ENCODE measurements at regions not wholly inside any gene's neighbourhood (a gene's known extent, or its start where the extent isn't known, plus 50 kb on each side); places are given as distances from the start of the nearest gene placed in this dataset.

- TF ChIP-seq, protein P1, sequence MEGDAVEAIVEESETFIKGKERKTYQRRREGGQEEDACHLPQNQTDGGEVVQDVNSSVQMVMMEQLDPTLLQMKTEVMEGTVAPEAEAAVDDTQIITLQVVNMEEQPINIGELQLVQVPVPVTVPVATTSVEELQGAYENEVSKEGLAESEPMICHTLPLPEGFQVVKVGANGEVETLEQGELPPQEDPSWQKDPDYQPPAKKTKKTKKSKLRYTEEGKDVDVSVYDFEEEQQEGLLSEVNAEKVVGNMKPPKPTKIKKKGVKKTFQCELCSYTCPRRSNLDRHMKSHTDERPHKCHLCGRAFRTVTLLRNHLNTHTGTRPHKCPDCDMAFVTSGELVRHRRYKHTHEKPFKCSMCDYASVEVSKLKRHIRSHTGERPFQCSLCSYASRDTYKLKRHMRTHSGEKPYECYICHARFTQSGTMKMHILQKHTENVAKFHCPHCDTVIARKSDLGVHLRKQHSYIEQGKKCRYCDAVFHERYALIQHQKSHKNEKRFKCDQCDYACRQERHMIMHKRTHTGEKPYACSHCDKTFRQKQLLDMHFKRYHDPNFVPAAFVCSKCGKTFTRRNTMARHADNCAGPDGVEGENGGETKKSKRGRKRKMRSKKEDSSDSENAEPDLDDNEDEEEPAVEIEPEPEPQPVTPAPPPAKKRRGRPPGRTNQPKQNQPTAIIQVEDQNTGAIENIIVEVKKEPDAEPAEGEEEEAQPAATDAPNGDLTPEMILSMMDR (conservative IDR thresholded peaks at IDR 0.05; ENCODE audit: low read depth in 2 of 2), result no peak
- TF ChIP-seq EZH2 (IDR thresholded peaks at IDR 0.05; ENCODE audit: low read depth, unreplicated experiment) (no peak), REST (IDR thresholded peaks at IDR 0.05; ENCODE audit: unreplicated experiment) (no peak), POLR2AphosphoS5 (IDR thresholded peaks at IDR 0.05; ENCODE audit: low read depth) (no peak), EZH2phosphoT487 (IDR thresholded peaks at IDR 0.05; ENCODE audit: unreplicated experiment) (no peak), STAT1 (IDR thresholded peaks at IDR 0.05; ENCODE audit: unreplicated experiment) (no peak), JUNB (IDR thresholded peaks at IDR 0.05; ENCODE audit: unreplicated experiment) (no peak), ZNF462 (CRISPR knock-in tag; IDR thresholded peaks at IDR 0.05) (no peak), ETS1 (IDR thresholded peaks at IDR 0.05) (no peak), ZNF114 (CRISPR knock-in tag; IDR thresholded peaks at IDR 0.05) (no peak), CREB1 (CRISPR knock-in tag; IDR thresholded peaks at IDR 0.05; ENCODE audit: low read depth) (no peak), NANOG (IDR thresholded peaks at IDR 0.05; ENCODE audit: borderline replicate concordance) (no peak), ZNF331 (CRISPR knock-in tag; IDR thresholded peaks at IDR 0.05; ENCODE audit: low read depth) (no peak)
These were observed 685.2 kb downstream of the NUP35 start for GRCh38 chr2:183809404-183809803.

All from GM23338 (cell line).